H9 (cell line): ENCODE measurements at regions not wholly inside any gene's neighbourhood (a gene's known extent, or its start where the extent isn't known, plus 50 kb on each side); places are given as distances from the start of the nearest gene placed in this dataset.

Source experiments
- DNase-seq: peaks from one replicate; pipeline ENCODE4 v3.0.0-alpha.2; 2017
- H2AFZ ChIP-seq: one replicate; pipeline ENCODE4 v1.6.1; 2013; ENCODE audit warnings: mild to moderate bottlenecking, low read length, control low read depth, moderate library complexity
- H2AK5ac ChIP-seq: 2 replicates; pipeline ENCODE4 v1.6.1; 2013; ENCODE audit warnings: low read length, control low read depth, mixed read lengths; ENCODE audit not compliant: insufficient read length
- H2BK120ac ChIP-seq: one replicate; pipeline ENCODE4 v1.6.1; 2013; ENCODE audit warnings: low read depth, mild to moderate bottlenecking, low read length, control low read depth, inconsistent platforms; ENCODE audit not compliant: poor library complexity, severe bottlenecking
- H2BK12ac ChIP-seq: 2 replicates; pipeline ENCODE4 v1.6.1; 2013; ENCODE audit warnings: low read length, control low read depth, mixed read lengths, low read depth; ENCODE audit not compliant: insufficient read length
- H2BK15ac ChIP-seq: 2 replicates; pipeline ENCODE4 v1.6.1; 2013; ENCODE audit warnings: low read depth, low read length, control low read depth
- H2BK20ac ChIP-seq: one replicate; pipeline ENCODE4 v1.6.1; 2013; ENCODE audit warnings: low read depth, mild to moderate bottlenecking, low read length, control low read depth, inconsistent platforms; ENCODE audit not compliant: poor library complexity, severe bottlenecking
- H2BK5ac ChIP-seq: 2 replicates; pipeline ENCODE4 v1.6.1; 2013; ENCODE audit warnings: low read length, control low read depth, mixed read lengths; ENCODE audit not compliant: insufficient read length
- H3K14ac ChIP-seq: 2 replicates; pipeline ENCODE4 v1.6.1; 2013; ENCODE audit warnings: low read length, control low read depth; ENCODE audit not compliant: insufficient read depth
- H3K18ac ChIP-seq: 2 replicates; pipeline ENCODE4 v1.6.1; 2013; ENCODE audit warnings: low read depth, mild to moderate bottlenecking, mixed read lengths, low read length, control low read depth; ENCODE audit not compliant: insufficient read length
- H3K23ac ChIP-seq: 2 replicates; pipeline ENCODE4 v1.6.1; 2013; ENCODE audit warnings: low read length, control low read depth, mixed read lengths, low read depth; ENCODE audit not compliant: insufficient read length
- H3K23me2 ChIP-seq: 2 replicates; pipeline ENCODE4 v1.6.1; 2013; ENCODE audit warnings: low read depth, mild to moderate bottlenecking, mixed read lengths, low read length, control low read depth; ENCODE audit not compliant: insufficient read length, poor library complexity, severe bottlenecking
- H3K27ac ChIP-seq: 2 replicates; pipeline ENCODE4 v1.5.1; 2013; ENCODE audit warnings: low read length, control low read depth, mixed read lengths, low read depth; ENCODE audit not compliant: insufficient read length
- H3K27me3 ChIP-seq: 2 replicates; pipeline ENCODE4 v1.6.1; 2013; ENCODE audit warnings: low read length, control low read depth, inconsistent platforms; ENCODE audit not compliant: insufficient read depth
- H3K4ac ChIP-seq: 2 replicates; pipeline ENCODE4 v1.6.1; 2013; ENCODE audit warnings: low read depth, mild to moderate bottlenecking, control low read depth, inconsistent platforms, low read length, moderate library complexity
- H3K4me1 ChIP-seq: 2 replicates; pipeline ENCODE4 v1.6.1; 2013; ENCODE audit warnings: low read length, control low read depth, inconsistent platforms; ENCODE audit not compliant: insufficient read depth
- H3K4me2 ChIP-seq: 2 replicates; pipeline ENCODE4 v1.6.1; 2013; ENCODE audit warnings: low read length, control low read depth, mixed read lengths; ENCODE audit not compliant: insufficient read length, insufficient read depth
- H3K56ac ChIP-seq: 2 replicates; pipeline ENCODE4 v1.6.1; 2013; ENCODE audit warnings: low read depth, mild to moderate bottlenecking, mixed read lengths, low read length, control low read depth; ENCODE audit not compliant: insufficient read length
- H3K79me1 ChIP-seq: 2 replicates; pipeline ENCODE4 v1.6.1; 2013; ENCODE audit warnings: low read depth, mild to moderate bottlenecking, moderate library complexity, low read length, control low read depth, inconsistent platforms; ENCODE audit not compliant: insufficient read depth, poor library complexity, severe bottlenecking
- H3K79me2 ChIP-seq: 2 replicates; pipeline ENCODE4 v1.6.1; 2013; ENCODE audit warnings: low read length, control low read depth, inconsistent platforms; ENCODE audit not compliant: insufficient read depth
- H3K9ac ChIP-seq: 2 replicates; pipeline ENCODE4 v1.6.1; 2013; ENCODE audit warnings: low read length, control low read depth, mixed read lengths; ENCODE audit not compliant: insufficient read length; ENCODE audit errors: extremely low read depth
- H3K9me3 ChIP-seq: one replicate; pipeline ENCODE4 v1.6.1; 2013; ENCODE audit warnings: low read depth, low read length, inconsistent platforms; ENCODE audit not compliant: control insufficient read depth
- H3T11ph ChIP-seq: one replicate; pipeline ENCODE4 v1.6.1; 2013; ENCODE audit warnings: mild to moderate bottlenecking, low read length, control low read depth, inconsistent platforms
- H4K20me1 ChIP-seq: one replicate; pipeline ENCODE4 v1.6.1; 2013; ENCODE audit not compliant: control insufficient read depth, insufficient read length, insufficient read depth
- H4K5ac ChIP-seq: 2 replicates; pipeline ENCODE4 v1.6.1; 2013; ENCODE audit warnings: low read depth, mild to moderate bottlenecking, mixed read lengths, low read length, control low read depth; ENCODE audit not compliant: insufficient read length
- H4K8ac ChIP-seq: replicated peaks from 2 replicates; pipeline ENCODE4 v1.6.1; 2013; ENCODE audit warnings: low read length, control low read depth, mixed read lengths, low read depth; ENCODE audit not compliant: insufficient read length
- H4K91ac ChIP-seq: 2 replicates; pipeline ENCODE4 v1.6.1; 2013; ENCODE audit warnings: low read depth, mild to moderate bottlenecking, moderate library complexity, mixed read lengths, low read length, control low read depth; ENCODE audit not compliant: insufficient read length
- H3K27ac Mint-ChIP-seq, 3 experiments: 2 replicates in 2 of 3; 3 replicates in 1 of 3; pipeline ENCODE4 v1.8.0; 2020 to 2021; ENCODE audit warnings: mixed read lengths in 3 of 3, mild to moderate bottlenecking in 1 of 3, moderate library complexity in 1 of 3
- H3K27me3 Mint-ChIP-seq: 2 replicates; pipeline ENCODE4 v1.8.0; 2021; ENCODE audit warnings: low read depth, mild to moderate bottlenecking, moderate library complexity, mixed read lengths
- H3K36me3 Mint-ChIP-seq, 3 experiments: 2 replicates in 2 of 3; 3 replicates in 1 of 3; pipeline ENCODE4 v1.8.0; 2020 to 2021; ENCODE audit warnings: low read depth in 3 of 3, mixed read lengths in 3 of 3; ENCODE audit not compliant: insufficient read depth in 1 of 3
- H3K4me1 Mint-ChIP-seq, 2 experiments: 2 replicates each; pipeline ENCODE4 v1.8.0; 2020; ENCODE audit warnings: mixed read lengths in 2 of 2
- H3K4me3 Mint-ChIP-seq, 2 experiments: 2 replicates in 1 of 2; 3 replicates in 1 of 2; pipeline ENCODE4 v1.8.0; 2020 to 2021; ENCODE audit warnings: mild to moderate bottlenecking in 2 of 2, mixed read lengths in 2 of 2, moderate library complexity in 1 of 2
- H3K9me3 Mint-ChIP-seq, 2 experiments: 2 replicates in 1 of 2; 3 replicates in 1 of 2; pipeline ENCODE4 v1.8.0; 2020; ENCODE audit warnings: mild to moderate bottlenecking in 2 of 2, mixed read lengths in 2 of 2, moderate library complexity in 1 of 2
- WGBS: extraction: QIAGEN DNeasy Blood & Tissue Kit; methylation state at CpG from one replicate; pipeline ENCODE4 v1.1.7; 2013; ENCODE audit warnings: missing lambda C conversion rate, low lambda C conversion rate, mixed read lengths; ENCODE audit not compliant: insufficient read length; ENCODE audit errors: extremely low coverage; 5-methylcytosine and 5-hydroxymethylcytosine counted together
- TF ChIP-seq, protein P1 (sequence below): fragments of 200-600 bp; sonication (generic); conservative IDR thresholded peaks from 3 replicates; pipeline ENCODE4 v1.8.0; 2021; ENCODE audit warnings: antibody characterized with exemption, mild to moderate bottlenecking

- Histone ChIP-seq H4K91ac (no peak overlapping the region), H4K5ac (no peak overlapping the region), H3K14ac (no peak overlapping the region), H2BK12ac (no peak overlapping the region), H3K56ac (no peak overlapping the region), H3K4ac (no peak overlapping the region), H3K79me2 (no peaks in the 10 kb centered on the region), H2BK15ac (no peak overlapping the region), H4K20me1 (no peaks in the 10 kb centered on the region), H2AFZ (no peak overlapping the region), H3K23ac (no peak overlapping the region), H2BK5ac (no peak overlapping the region), H3K79me1 (no peaks in the 10 kb centered on the region), H3K23me2 (no peaks in the 10 kb centered on the region), H3K4me2 (no peak overlapping the region), H3K9ac (no peak overlapping the region), H2AK5ac (no peak overlapping the region), H3K9me3 (no peaks in the 10 kb centered on the region), H2BK120ac (no peak overlapping the region), H3K18ac (no peak overlapping the region), H3K27me3 (no peaks in the 10 kb centered on the region), H3K4me1 (no peaks in the 10 kb centered on the region), H4K8ac (no peak overlapping the region), H3K27ac (no peak overlapping the region), H2BK20ac (no peak overlapping the region), H3T11ph (no peak overlapping the region)
- Mint-ChIP-seq H3K9me3 (no peaks in the 10 kb centered on the region), H3K27me3 (no peaks in the 10 kb centered on the region; the same call in 1 of the 2 replicates), H3K4me1 (peaks cover 3 to 5% of the 10 kb centered on the region in 2 experiments; a peak in 2 of 4 replicates), H3K36me3 (no peaks in the 10 kb centered on the region; a peak in 2 of 7 replicates), H3K4me3 (no peak overlapping the region), H3K27ac (peak overlapping the region in 1 of 3 experiments; percentile 5; a peak in 1 of 7 replicates)
- WGBS, result no CpG with 5 or more reads among the region's 6 CpGs
- no peak for DNase-seq
- TF ChIP-seq, protein P1, sequence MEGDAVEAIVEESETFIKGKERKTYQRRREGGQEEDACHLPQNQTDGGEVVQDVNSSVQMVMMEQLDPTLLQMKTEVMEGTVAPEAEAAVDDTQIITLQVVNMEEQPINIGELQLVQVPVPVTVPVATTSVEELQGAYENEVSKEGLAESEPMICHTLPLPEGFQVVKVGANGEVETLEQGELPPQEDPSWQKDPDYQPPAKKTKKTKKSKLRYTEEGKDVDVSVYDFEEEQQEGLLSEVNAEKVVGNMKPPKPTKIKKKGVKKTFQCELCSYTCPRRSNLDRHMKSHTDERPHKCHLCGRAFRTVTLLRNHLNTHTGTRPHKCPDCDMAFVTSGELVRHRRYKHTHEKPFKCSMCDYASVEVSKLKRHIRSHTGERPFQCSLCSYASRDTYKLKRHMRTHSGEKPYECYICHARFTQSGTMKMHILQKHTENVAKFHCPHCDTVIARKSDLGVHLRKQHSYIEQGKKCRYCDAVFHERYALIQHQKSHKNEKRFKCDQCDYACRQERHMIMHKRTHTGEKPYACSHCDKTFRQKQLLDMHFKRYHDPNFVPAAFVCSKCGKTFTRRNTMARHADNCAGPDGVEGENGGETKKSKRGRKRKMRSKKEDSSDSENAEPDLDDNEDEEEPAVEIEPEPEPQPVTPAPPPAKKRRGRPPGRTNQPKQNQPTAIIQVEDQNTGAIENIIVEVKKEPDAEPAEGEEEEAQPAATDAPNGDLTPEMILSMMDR, result no peak
These were observed 808.8 kb upstream of the EEF2KMT start for GRCh38 chr16:5906351-5906750.
